HG02642 (cell line): ENCODE measurements at regions not wholly inside any gene's neighbourhood (a gene's known extent, or its start where the extent isn't known, plus 50 kb on each side); places are given as distances from the start of the nearest gene placed in this dataset.
A peak's percentile ranks its signal among the peaks of the same experiment; 100 is the strongest.
"Not testable (repeated sequence)": the region's sequence is repeated elsewhere in the genome, so short reads cannot be mapped to it uniquely, and the experiment has no call there.

ENCODE experiments used
- ATAC-seq: cut with Tn5 transposase; IDR thresholded peaks from one replicate; pipeline ENCODE4 v1.9.1; 2021; ENCODE audit warnings: mild to moderate bottlenecking; ENCODE audit not compliant: unreplicated experiment, poor library complexity

DNA sequence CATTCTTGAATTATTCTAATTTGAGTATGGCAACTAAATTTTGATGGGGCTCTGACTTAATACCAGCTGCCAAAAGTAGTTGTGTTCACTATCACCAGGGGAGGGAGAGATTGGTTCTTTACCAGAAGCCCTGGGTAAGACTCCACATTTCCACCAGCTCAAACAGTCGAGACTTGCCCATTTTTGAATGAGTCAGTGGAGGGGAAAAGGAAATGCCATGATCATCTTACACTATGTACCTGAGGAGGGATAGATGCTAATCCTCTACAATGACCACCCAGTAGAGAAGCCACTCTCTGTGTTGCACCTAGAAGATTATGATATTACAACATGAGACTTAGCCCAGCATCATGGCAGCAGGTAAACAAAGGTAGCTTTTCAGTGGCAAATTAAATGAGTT, 77.0 kb upstream of the SGK1 start:
- no peak for ATAC-seq

- no peak for ATAC-seq
Measured at GRCh38 chr6:134394208-134394607, 76.3 kb upstream of the SGK1 start.

- ATAC-seq: no peak
Measured at GRCh38 chr6:134391205-134391604, 73.3 kb upstream of the SGK1 start.

GRCh38 chr6:134389658-134390057, 71.7 kb upstream of the SGK1 start:
- no peak for ATAC-seq

- no peak for ATAC-seq
Measured at GRCh38 chr6:134389129-134389528, 71.2 kb upstream of the SGK1 start.

DNA sequence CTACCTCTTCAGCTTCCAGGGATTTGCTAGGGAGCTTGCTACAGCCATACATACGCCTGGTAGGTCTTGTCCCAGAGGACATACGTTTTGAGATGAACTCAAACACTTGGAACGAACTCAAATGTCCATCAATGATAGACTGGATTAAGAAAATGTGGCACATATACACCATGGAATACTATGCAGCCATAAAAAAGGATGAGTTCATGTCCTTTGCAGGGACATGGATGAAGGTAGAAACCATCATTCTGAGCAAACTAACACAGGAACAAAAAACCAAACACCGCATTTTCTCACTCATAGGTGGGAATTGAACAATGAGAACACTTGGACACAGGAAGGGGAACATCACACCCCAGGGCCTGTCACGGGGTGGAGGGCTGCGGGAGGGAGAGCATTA, 68.6 kb upstream of the SGK1 start:
- ATAC-seq: not testable (repeated sequence)

- ATAC-seq: no peak
Measured at GRCh38 chr6:134381959-134382358, 64.0 kb upstream of the SGK1 start.

- ATAC-seq: no peak
Measured at GRCh38 chr6:134379599-134379998, 61.7 kb upstream of the SGK1 start.

GRCh38 chr6:134379076-134379475, 61.2 kb upstream of the SGK1 start:
- ATAC-seq: peak; percentile 97

GRCh38 chr6:134378426-134378825, 60.5 kb upstream of the SGK1 start:
- no peak for ATAC-seq

- no peak for ATAC-seq
Measured at GRCh38 chr6:134376785-134377184, 58.9 kb upstream of the SGK1 start.

DNA sequence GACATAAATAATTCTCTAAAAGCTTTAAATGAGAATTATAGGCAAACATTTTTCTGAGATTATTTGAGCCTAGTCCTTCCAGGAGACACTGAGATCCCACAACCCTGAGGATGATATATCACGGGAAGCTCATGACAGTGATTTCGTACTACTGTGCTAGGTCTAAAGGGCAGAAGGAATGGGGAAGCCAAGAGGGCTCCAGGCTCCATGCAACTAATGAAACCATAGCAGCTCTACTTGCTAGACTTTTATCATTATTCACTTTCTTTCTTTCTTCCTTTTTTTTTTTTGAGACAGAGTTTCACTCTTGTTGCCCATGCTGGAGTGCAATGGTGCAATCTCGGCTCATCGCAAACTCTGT, 57.3 kb upstream of the SGK1 start:
- no peak for ATAC-seq

GRCh38 chr6:134374491-134375219, 56.7 kb upstream of the SGK1 start:
- no peak for ATAC-seq

- no peak for ATAC-seq
Measured at GRCh38 chr6:134373993-134374392, 56.1 kb upstream of the SGK1 start.

- ATAC-seq: peak; percentile 87
Measured at GRCh38 chr6:134373282-134373922, 55.5 kb upstream of the SGK1 start.

DNA sequence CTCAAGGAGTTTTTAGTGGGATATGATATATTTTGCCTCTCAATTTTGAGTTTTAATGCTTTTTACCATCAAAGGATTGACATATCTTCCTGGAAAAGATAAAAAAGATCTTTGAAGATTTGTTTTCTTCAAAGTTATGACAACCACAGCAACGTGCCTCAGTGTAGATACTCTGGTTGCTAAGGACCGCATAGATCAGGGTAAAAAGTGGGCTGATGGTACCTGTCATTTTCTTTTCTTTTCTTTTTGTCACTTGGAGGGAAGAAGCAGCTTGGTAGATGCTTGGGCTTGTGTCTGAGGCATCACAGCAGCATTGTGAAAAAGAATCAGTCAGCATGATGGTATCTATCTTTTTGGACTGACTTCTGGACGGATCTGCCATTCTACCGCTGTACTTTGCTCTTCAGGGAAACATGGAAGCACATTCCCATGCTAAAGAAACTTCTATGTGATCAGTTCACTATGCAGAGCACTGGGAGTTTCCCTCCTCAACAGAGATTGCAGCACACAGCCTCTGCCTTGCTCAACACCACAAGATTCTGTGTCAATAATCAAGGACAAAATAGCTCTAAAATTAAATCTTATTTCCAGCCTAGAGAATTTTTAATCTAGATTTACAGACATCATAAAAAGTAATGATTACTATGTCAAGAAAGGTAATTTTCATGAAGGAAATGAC, 54.8 kb upstream of the SGK1 start:
- ATAC-seq: peak; percentile 40

- ATAC-seq: no peak
Measured at GRCh38 chr6:134368670-134369069, 50.8 kb upstream of the SGK1 start.
